IPS-18a (cell line): ENCODE measurements at regions not wholly inside any gene's neighbourhood (a gene's known extent, or its start where the extent isn't known, plus 50 kb on each side); places are given as distances from the start of the nearest gene placed in this dataset.

Source experiments
- H3K27ac ChIP-seq: one replicate; pipeline ENCODE4 v1.5.1; 2013; ENCODE audit warnings: low read length
- H3K27me3 ChIP-seq: one replicate; pipeline ENCODE4 v1.6.1; 2013; ENCODE audit warnings: mild to moderate bottlenecking, low read length; ENCODE audit not compliant: control insufficient read depth, insufficient read depth
- H3K36me3 ChIP-seq: one replicate; pipeline ENCODE4 v1.6.1; 2013; ENCODE audit warnings: low read depth, low read length; ENCODE audit not compliant: control insufficient read depth
- H3K4me1 ChIP-seq: one replicate; pipeline ENCODE4 v1.6.1; 2013; ENCODE audit warnings: low read depth, low read length; ENCODE audit not compliant: control insufficient read depth
- H3K4me3 ChIP-seq: one replicate; pipeline ENCODE4 v1.5.1; 2013; ENCODE audit warnings: low read length
- H3K9ac ChIP-seq: one replicate; pipeline ENCODE4 v1.6.1; 2013; ENCODE audit warnings: mild to moderate bottlenecking, low read length, moderate library complexity
- H3K9me3 ChIP-seq: one replicate; pipeline ENCODE4 v1.6.1; 2013; ENCODE audit warnings: low read depth, low read length; ENCODE audit not compliant: control insufficient read depth

GRCh38 chrX:39950018-39950688, 147.6 kb downstream of the BCOR start:
- Histone ChIP-seq H3K27me3 (peaks cover 5% of the 10 kb centered on the region), H3K9ac (no peak overlapping the region), H3K4me3 (no peak overlapping the region), H3K36me3 (no peaks in the 10 kb centered on the region), H3K4me1 (peaks cover 14% of the 10 kb centered on the region), H3K27ac (no peak overlapping the region), H3K9me3 (no peaks in the 10 kb centered on the region)

DNA sequence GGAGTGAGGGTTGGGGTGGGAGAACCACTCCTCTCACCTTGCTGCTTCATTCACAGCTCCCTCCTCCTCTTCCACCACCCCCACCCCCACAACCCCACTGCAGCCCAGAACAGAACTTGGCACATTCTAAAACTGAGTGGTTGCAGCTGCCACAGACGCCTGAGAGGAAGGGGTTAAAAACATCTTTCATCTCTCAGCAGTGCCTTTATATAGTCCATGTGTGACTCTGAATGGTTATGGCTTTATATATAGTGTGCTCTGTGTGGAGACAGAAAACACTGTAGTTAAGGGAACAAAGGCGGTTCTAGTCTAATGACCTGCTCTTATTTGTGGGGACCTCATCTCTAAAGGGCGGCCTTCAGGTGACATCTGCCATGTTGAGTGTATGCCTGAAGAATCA, 144.8 kb downstream of the BCOR start:
- H3K27me3 ChIP-seq, result peaks cover 5% of the 10 kb centered on the region
- no peaks in the 10 kb centered on the region for H3K9me3 ChIP-seq
- peaks cover 22% of the 10 kb centered on the region for H3K4me1 ChIP-seq

GRCh38 chrX:39953879-39954278, 143.9 kb downstream of the BCOR start:
- Histone ChIP-seq H3K9me3 (no peaks in the 10 kb centered on the region), H3K36me3 (no peaks in the 10 kb centered on the region), H3K4me1 (peaks cover 19% of the 10 kb centered on the region), H3K9ac (no peak overlapping the region), H3K27ac (no peak overlapping the region), H3K4me3 (no peak overlapping the region), H3K27me3 (peaks cover 5% of the 10 kb centered on the region)

More for the DNA sequence above, 144.8 kb downstream of the BCOR start:
- Histone ChIP-seq H3K9ac (no peak overlapping the region), H3K4me3 (no peak overlapping the region), H3K27ac (no peak overlapping the region), H3K36me3 (no peaks in the 10 kb centered on the region)

DNA sequence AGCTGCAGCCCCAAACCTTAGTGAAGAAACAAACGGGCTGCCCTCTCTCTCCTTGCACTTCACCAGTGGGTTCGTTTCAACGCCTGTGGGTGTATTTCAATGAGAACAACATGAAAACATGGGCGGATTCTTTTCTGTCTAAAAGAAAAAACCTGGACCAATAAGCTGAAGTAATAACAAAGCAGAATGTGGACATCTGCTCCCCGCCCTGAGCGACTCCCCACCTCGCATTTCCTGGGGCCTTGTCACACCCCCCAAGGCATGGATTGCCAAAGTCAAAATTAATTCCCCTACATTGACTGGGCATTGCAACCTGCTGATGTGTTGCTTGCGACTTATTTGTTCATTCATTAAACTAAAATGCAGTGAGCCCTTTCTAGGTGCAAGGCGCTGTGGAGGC, 142.9 kb downstream of the BCOR start:
- no peak overlapping the region for H3K4me3 ChIP-seq
- H3K27ac ChIP-seq, result no peak overlapping the region
- no peak overlapping the region for H3K9ac ChIP-seq
- H3K4me1 ChIP-seq, result peaks cover 18% of the 10 kb centered on the region
- peaks cover 5% of the 10 kb centered on the region for H3K27me3 ChIP-seq
- H3K36me3 ChIP-seq, result no peaks in the 10 kb centered on the region
- no peaks in the 10 kb centered on the region for H3K9me3 ChIP-seq

DNA sequence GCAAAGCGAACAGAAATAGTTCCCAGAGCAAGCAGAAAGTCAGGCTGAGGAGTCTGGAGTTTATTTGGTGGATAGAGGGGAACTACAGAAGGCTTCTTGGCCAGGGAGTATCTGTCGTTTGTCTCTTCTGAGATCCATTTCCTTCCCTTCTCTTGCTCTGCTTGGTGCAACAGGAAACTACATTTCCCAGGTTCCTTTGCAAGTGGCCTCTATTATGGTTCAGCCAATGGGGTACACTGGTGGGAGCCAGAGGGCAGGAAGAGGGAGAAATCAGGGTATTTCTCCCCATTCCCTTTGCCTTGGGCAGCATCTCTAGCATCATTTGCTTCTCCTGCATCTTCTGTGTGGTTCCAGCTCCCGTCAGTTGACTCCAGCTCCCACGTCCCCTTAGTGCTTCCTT, 142.1 kb downstream of the BCOR start:
- no peak overlapping the region for H3K9ac ChIP-seq
- no peak overlapping the region for H3K27ac ChIP-seq
- H3K4me3 ChIP-seq, result no peak overlapping the region
- H3K36me3 ChIP-seq, result no peaks in the 10 kb centered on the region
- no peaks in the 10 kb centered on the region for H3K9me3 ChIP-seq
- H3K4me1 ChIP-seq, result peaks cover 18% of the 10 kb centered on the region
- peaks cover 5% of the 10 kb centered on the region for H3K27me3 ChIP-seq

- Histone ChIP-seq H3K9ac (no peak overlapping the region), H3K36me3 (no peaks in the 10 kb centered on the region), H3K9me3 (no peaks in the 10 kb centered on the region), H3K27ac (no peak overlapping the region), H3K4me1 (peaks cover 18% of the 10 kb centered on the region), H3K4me3 (no peak overlapping the region), H3K27me3 (peaks cover 5% of the 10 kb centered on the region)
These were observed 140.9 kb downstream of the BCOR start for GRCh38 chrX:39956803-39957394.

DNA sequence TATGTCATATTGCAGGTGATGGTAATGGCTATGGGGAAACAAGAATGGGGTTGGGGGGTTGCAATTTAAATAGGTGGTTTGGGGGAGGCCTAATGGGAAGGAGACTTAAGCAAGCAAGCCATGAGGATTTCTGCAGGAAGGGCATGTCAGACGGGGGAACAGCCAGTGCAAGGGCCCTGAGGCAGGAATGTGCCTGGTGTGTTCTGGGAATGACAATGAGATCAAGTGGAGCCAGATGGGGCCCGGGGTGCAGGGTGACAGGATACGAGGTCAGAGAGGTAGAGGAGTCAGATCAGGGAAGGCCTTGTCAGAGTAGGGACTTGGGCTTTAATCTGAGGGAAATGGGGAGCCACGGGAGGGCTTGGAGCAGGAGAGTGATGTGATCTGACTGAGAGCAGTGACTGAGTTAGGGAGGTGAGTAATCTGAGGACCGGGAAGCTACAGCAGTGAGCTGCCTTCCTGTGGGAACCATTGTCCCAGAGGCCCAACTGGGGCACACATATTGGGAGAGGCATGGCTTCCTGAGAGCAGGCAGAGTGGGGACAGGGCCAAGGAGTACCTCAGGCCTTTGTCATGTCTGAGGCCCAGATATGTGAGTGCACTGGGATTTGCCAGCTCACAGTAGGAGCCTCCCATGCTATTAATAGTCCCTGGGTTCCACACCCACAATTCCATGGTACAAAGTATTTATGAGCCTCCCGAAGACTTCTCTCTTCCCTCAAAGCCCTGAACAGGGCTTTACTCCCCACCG, 139.8 kb downstream of the BCOR start:
- Histone ChIP-seq H3K36me3 (no peaks in the 10 kb centered on the region), H3K9me3 (no peaks in the 10 kb centered on the region), H3K9ac (no peak overlapping the region), H3K27me3 (peaks cover 5% of the 10 kb centered on the region), H3K4me3 (no peak overlapping the region), H3K4me1 (peaks cover 18% of the 10 kb centered on the region), H3K27ac (no peak overlapping the region)

- H3K9ac ChIP-seq, result no peak overlapping the region
- H3K9me3 ChIP-seq, result no peaks in the 10 kb centered on the region
- H3K36me3 ChIP-seq, result no peaks in the 10 kb centered on the region
- H3K27me3 ChIP-seq, result peaks cover 5% of the 10 kb centered on the region
- H3K4me1 ChIP-seq, result peaks cover 18% of the 10 kb centered on the region
- H3K27ac ChIP-seq, result no peak overlapping the region
- no peak overlapping the region for H3K4me3 ChIP-seq
These were observed 138.9 kb downstream of the BCOR start for GRCh38 chrX:39958850-39959249.

- Histone ChIP-seq H3K9ac (no peak overlapping the region), H3K27me3 (no peaks in the 10 kb centered on the region), H3K36me3 (no peaks in the 10 kb centered on the region), H3K9me3 (no peaks in the 10 kb centered on the region), H3K4me3 (no peak overlapping the region), H3K4me1 (peaks cover 7% of the 10 kb centered on the region), H3K27ac (no peak overlapping the region)
These were observed 137.5 kb downstream of the BCOR start for GRCh38 chrX:39960219-39960618.

DNA sequence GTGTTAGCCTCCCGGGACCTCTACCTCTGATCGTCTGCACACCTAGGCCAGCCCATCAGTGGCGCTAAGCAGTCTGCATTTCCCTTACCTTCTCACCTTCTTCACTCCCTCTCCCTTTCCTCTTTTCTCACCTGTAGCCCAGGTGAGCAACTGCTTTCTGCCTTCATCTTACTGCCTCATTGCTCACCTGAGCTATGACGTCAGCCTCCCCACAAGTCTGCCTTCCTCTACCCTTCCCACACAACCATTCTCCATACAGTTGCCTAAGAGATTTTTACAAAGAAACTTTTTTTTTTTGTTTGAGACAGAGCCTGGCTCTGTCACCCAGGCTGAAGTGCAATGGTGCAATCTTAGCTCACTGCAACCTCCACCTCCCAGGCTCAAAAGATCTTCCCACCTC, 136.3 kb downstream of the BCOR start:
- H3K4me3 ChIP-seq, result no peak overlapping the region
- no peaks in the 10 kb centered on the region for H3K4me1 ChIP-seq
- no peaks in the 10 kb centered on the region for H3K27me3 ChIP-seq
- no peaks in the 10 kb centered on the region for H3K36me3 ChIP-seq
- no peak overlapping the region for H3K9ac ChIP-seq
- no peak overlapping the region for H3K27ac ChIP-seq
- H3K9me3 ChIP-seq, result no peaks in the 10 kb centered on the region

GRCh38 chrX:39965051-39965573, 132.6 kb downstream of the BCOR start:
- Histone ChIP-seq H3K27me3 (peaks cover 5% of the 10 kb centered on the region), H3K27ac (no peak overlapping the region), H3K4me1 (peaks cover 15% of the 10 kb centered on the region), H3K9ac (no peak overlapping the region), H3K9me3 (no peaks in the 10 kb centered on the region), H3K4me3 (no peak overlapping the region), H3K36me3 (no peaks in the 10 kb centered on the region)
